PC-9 (cell line): ENCODE measurements at regions not wholly inside any gene's neighbourhood (a gene's known extent, or its start where the extent isn't known, plus 50 kb on each side); places are given as distances from the start of the nearest gene placed in this dataset.

ENCODE experiments used
- CTCF ChIP-seq: fragments of 200-600 bp; sonication (generic); conservative IDR thresholded peaks from 2 replicates; pipeline ENCODE4 v1.6.1; 2017; ENCODE audit warnings: mixed run types, antibody characterized with exemption, mild to moderate bottlenecking, moderate library complexity
- EZH2 ChIP-seq: fragments of 200-600 bp; sonication (generic); IDR thresholded peaks from 2 replicates; pipeline ENCODE4 v1.8.0; 2017; ENCODE audit warnings: antibody characterized with exemption, low read depth

GRCh38 chr11:133706925-133707794 lies 138.2 kb downstream of the SPATA19 start:
- TF ChIP-seq CTCF (no peak), EZH2 (no peak)
